WI38 (cell line): ENCODE measurements at regions not wholly inside any gene's neighbourhood (a gene's known extent, or its start where the extent isn't known, plus 50 kb on each side); places are given as distances from the start of the nearest gene placed in this dataset.

Experiments used
- H3K4me3 ChIP-seq: 2 replicates; pipeline ENCODE4 v1.5.1; 2011; ENCODE audit warnings: low read depth, mild to moderate bottlenecking, control low read depth, low read length
- TF ChIP-seq, protein P1 (sequence below): IDR thresholded peaks from 2 replicates; pipeline ENCODE4 v1.5.1; 2012; ENCODE audit warnings: low read depth, mild to moderate bottlenecking, control low read depth, low read length

DNA sequence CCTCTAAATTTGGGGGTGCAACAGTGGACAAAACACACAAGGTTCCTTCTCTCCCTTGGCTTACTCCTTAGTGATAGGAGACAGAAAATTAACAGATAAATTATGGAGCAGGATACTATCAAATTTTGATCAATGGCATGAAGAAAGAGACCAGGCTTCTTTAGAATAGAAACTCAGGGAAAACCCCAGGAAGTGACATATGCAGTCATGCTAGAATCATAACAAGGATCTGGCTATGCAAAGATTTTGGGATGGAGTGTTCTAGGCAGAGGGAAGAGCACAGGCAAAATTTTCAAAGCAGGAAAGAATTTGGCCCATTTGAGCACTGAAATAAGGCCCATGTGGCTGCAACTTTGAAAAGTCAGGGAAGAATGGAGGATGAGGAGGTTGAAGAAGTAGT, 182.3 kb upstream of the PLEKHG7 start:
- no peak overlapping the region for H3K4me3 ChIP-seq
- TF ChIP-seq, protein P1, sequence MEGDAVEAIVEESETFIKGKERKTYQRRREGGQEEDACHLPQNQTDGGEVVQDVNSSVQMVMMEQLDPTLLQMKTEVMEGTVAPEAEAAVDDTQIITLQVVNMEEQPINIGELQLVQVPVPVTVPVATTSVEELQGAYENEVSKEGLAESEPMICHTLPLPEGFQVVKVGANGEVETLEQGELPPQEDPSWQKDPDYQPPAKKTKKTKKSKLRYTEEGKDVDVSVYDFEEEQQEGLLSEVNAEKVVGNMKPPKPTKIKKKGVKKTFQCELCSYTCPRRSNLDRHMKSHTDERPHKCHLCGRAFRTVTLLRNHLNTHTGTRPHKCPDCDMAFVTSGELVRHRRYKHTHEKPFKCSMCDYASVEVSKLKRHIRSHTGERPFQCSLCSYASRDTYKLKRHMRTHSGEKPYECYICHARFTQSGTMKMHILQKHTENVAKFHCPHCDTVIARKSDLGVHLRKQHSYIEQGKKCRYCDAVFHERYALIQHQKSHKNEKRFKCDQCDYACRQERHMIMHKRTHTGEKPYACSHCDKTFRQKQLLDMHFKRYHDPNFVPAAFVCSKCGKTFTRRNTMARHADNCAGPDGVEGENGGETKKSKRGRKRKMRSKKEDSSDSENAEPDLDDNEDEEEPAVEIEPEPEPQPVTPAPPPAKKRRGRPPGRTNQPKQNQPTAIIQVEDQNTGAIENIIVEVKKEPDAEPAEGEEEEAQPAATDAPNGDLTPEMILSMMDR = no peak

DNA sequence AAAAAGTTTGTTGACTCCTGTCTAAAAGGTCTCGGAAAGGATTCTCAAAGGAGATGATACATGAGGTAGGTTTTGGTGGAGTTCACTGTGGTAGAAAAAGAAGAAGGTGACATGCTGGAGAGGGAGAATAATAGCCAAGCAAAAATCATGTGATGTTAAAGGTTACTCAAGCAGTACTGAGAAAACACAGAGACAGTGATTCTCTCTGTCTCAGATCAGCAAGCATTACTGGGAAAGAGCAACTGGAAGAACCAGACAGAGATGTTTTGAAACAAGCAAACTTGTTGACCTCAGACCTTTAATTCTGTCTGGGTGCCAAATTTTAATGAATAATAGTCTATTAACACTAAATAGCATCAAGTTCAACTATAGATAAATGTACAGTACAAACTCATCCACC, 183.5 kb upstream of the PLEKHG7 start:
- H3K4me3 ChIP-seq = no peak overlapping the region
- TF ChIP-seq, protein P1 = no peak

DNA sequence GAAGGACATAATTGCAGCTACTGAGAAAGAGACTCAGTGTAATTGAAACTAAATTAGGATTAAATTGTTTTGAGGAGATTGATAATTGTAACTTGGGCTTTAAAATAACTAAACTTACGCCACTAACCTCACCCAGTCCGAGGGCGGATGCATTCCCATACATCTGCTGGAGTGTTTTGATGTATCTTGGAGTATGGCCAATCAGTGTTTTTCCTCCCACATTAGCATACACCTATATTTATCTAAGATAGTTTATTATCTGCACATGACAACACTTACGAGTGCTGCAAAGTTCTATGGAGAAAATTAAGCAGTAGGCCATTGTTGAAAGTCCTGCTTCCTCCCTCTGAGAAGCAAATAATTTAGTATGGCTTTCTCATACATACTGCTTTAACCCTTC, 184.7 kb upstream of the PLEKHG7 start:
- H3K4me3 ChIP-seq = no peak overlapping the region
- TF ChIP-seq, protein P1 = no peak

DNA sequence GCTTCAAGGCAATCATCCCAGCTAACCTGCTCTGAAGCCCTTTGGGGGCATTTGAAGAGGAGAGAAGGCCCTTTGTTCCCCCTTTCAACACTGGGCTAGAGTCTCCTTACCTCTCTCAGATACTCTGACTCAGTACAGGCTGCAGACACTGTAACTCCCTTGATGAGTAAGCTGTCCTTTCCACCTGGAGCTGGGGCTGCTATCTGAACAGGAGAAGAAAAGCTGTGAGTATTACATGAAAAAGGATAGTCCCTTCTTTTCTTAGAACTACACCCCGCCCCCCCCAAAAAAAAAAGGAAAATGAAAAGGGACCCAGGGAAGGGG, 186.6 kb upstream of the PLEKHG7 start:
- TF ChIP-seq, protein P1 = no peak
- no peak overlapping the region for H3K4me3 ChIP-seq

DNA sequence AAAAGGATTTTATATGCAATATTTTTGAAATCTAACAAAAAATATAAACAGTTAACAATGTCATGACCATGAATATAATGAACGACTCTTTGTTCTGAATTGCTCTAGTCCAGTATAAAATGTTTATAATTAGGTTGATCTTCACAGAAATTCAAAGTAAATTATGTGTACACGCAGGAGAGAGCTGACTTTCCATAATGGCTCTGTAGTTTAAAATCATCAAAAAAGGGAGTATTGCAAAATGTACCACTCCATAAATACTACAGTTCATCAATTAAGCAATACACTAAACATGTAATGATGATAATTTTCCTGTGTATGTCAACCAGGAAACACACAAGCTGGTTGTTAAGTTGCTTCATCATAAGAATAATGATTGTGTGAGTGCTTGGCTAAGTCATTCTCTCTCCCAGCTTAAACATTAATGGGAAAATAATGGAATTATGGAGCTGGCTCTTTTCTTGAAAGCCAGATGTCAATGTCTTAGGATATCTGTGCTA, 189.5 kb upstream of the PLEKHG7 start:
- TF ChIP-seq, protein P1 = no peak
- no peak overlapping the region for H3K4me3 ChIP-seq

- no peak overlapping the region for H3K4me3 ChIP-seq
- TF ChIP-seq, protein P1 = no peak
Measured at GRCh38 chr12:92511786-92512185, 191.0 kb upstream of the PLEKHG7 start.

GRCh38 chr12:92509156-92509738, 193.5 kb upstream of the PLEKHG7 start:
- TF ChIP-seq, protein P1 = no peak
- H3K4me3 ChIP-seq = no peak overlapping the region
